ENCODE measurements at regions not wholly inside any gene's neighbourhood (a gene's known extent, or its start where the extent isn't known, plus 50 kb on each side); places are given as distances from the start of the nearest gene placed in this dataset.

GRCh38 chr3:84100861-84101260 lies 857.9 kb upstream of the CADM2 start:
- Histone ChIP-seq H3K36me3 (ENCODE audit: control insufficient read depth, insufficient read depth, low read length) (no peaks in the 10 kb centered on the region), H3K27me3 (ENCODE audit: control insufficient read depth, insufficient read depth, low read length) (no peaks in the 10 kb centered on the region), H3K4me3 (ENCODE audit: low read depth, low read length) (no peak overlapping the region)
- DNase-seq (ENCODE audit: low read depth) = no peak
- TF ChIP-seq CTCF (IDR thresholded peaks at IDR 0.05; ENCODE audit: insufficient read depth, low read length, poor library complexity, severe bottlenecking) = no peak

DNA sequence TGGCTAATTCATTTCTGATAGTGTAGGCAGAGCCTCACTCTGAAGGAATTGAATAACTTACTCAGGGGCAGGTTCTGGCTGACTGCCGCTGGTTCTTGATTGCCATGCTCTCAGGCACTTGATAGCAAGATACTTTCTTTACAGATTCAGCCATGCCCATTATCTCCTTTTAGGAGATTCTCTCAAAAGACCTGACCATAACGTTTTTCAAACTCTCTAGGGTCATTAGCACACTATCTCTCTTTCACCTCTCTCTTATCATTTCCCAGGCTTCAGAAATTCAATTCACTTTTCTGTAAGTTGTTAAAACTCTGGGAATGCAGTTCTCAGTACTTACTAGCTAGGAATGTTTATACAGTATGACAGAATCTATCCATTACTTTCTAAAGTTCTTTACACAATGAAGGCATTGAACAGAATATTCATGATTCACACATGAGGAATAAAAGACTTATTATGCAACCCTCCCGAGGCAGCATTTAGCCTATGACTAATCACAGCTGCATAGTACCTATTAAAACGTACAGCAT lies 850.3 kb upstream of the CADM2 start:
- no peak for TF ChIP-seq CTCF (IDR thresholded peaks at IDR 0.05; ENCODE audit: insufficient read depth, low read length, poor library complexity, severe bottlenecking)
- no peaks in the 10 kb centered on the region for H3K36me3 ChIP-seq (ENCODE audit: control insufficient read depth, insufficient read depth, low read length)
- no peaks in the 10 kb centered on the region for H3K27me3 ChIP-seq (ENCODE audit: control insufficient read depth, insufficient read depth, low read length)
- peak; percentile 71 for DNase-seq (ENCODE audit: low read depth)
- no peak overlapping the region for H3K4me3 ChIP-seq (ENCODE audit: low read depth, low read length)

- Histone ChIP-seq H3K36me3 (ENCODE audit: control insufficient read depth, insufficient read depth, low read length) (no peaks in the 10 kb centered on the region), H3K27me3 (ENCODE audit: control insufficient read depth, insufficient read depth, low read length) (no peaks in the 10 kb centered on the region), H3K4me3 (ENCODE audit: low read depth, low read length) (no peak overlapping the region)
- no peak for DNase-seq (ENCODE audit: low read depth)
- TF ChIP-seq CTCF (IDR thresholded peaks at IDR 0.05; ENCODE audit: insufficient read depth, low read length, poor library complexity, severe bottlenecking) = no peak
Observed at GRCh38 chr3:84109911-84110310, 848.9 kb upstream of the CADM2 start.

DNA sequence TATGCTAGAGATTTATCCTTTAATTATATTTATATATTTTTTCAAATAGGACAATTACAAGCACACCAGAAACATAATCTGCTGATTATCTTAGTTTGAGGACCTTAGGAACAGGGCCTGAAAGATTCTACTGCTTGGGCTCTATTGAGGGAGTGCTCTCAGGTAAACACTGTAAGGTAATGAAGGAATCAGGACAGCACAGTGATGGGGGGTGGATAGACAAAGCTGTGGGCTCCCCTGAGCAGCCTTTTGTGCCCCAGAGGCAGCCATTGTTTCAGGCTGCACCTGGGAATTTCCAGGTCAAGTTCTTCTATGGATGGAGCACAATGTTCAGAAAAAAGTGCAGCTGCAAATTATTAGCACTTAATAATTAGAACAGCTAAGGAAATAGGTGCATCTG lies 848.0 kb upstream of the CADM2 start:
- DNase-seq (ENCODE audit: low read depth) = no peak
- no peak overlapping the region for H3K4me3 ChIP-seq (ENCODE audit: low read depth, low read length)
- H3K36me3 ChIP-seq (ENCODE audit: control insufficient read depth, insufficient read depth, low read length) = no peaks in the 10 kb centered on the region
- H3K27me3 ChIP-seq (ENCODE audit: control insufficient read depth, insufficient read depth, low read length) = no peaks in the 10 kb centered on the region
- TF ChIP-seq CTCF (IDR thresholded peaks at IDR 0.05; ENCODE audit: insufficient read depth, low read length, poor library complexity, severe bottlenecking) = no peak

GRCh38 chr3:84125201-84125721 lies 833.5 kb upstream of the CADM2 start:
- H3K36me3 ChIP-seq (ENCODE audit: control insufficient read depth, insufficient read depth, low read length) = no peaks in the 10 kb centered on the region
- no peak overlapping the region for H3K4me3 ChIP-seq (ENCODE audit: low read depth, low read length)
- TF ChIP-seq CTCF (IDR thresholded peaks at IDR 0.05; ENCODE audit: insufficient read depth, low read length, poor library complexity, severe bottlenecking) = no peak
- no peaks in the 10 kb centered on the region for H3K27me3 ChIP-seq (ENCODE audit: control insufficient read depth, insufficient read depth, low read length)
- no peak for DNase-seq (ENCODE audit: low read depth)

GRCh38 chr3:84125760-84126159 lies 833.0 kb upstream of the CADM2 start:
- no peak overlapping the region for H3K4me3 ChIP-seq (ENCODE audit: low read depth, low read length)
- H3K27me3 ChIP-seq (ENCODE audit: control insufficient read depth, insufficient read depth, low read length) = no peaks in the 10 kb centered on the region
- no peaks in the 10 kb centered on the region for H3K36me3 ChIP-seq (ENCODE audit: control insufficient read depth, insufficient read depth, low read length)
- DNase-seq (ENCODE audit: low read depth) = no peak
- TF ChIP-seq CTCF (IDR thresholded peaks at IDR 0.05; ENCODE audit: insufficient read depth, low read length, poor library complexity, severe bottlenecking) = no peak

Data from kidney epithelial cell (primary cell).